ENCODE measurements at regions not wholly inside any gene's neighbourhood (a gene's known extent, or its start where the extent isn't known, plus 50 kb on each side); places are given as distances from the start of the nearest gene placed in this dataset.

- TF ChIP-seq EZH2 (IDR thresholded peaks at IDR 0.05) (no peak), FOXP2 (optimal IDR thresholded peaks at IDR 0.05; ENCODE audit: control extremely low read depth, extremely low read length, insufficient read depth) (no peak), POLR2AphosphoS5 (IDR thresholded peaks at IDR 0.05; ENCODE audit: borderline replicate concordance, low read depth, low read length) (no peak)
- Histone ChIP-seq H3K36me3 (ENCODE audit: insufficient read depth, low read length) (no peaks in the 10 kb centered on the region), H3K9ac (ENCODE audit: insufficient read length) (no peak overlapping the region), H3K27ac (no peak overlapping the region), H3K4me3 (no peak overlapping the region), H3K9me3 (ENCODE audit: low read depth, low read length) (no peaks in the 10 kb centered on the region)
- DNase-seq (ENCODE audit: low read depth, low spot score): no peak
Observed at GRCh38 chr10:3312403-3312940, 139.9 kb upstream of the PITRM1 start.

- Histone ChIP-seq H3K9ac (ENCODE audit: insufficient read length) (no peak overlapping the region), H3K36me3 (ENCODE audit: insufficient read depth, low read length) (no peaks in the 10 kb centered on the region), H3K9me3 (ENCODE audit: low read depth, low read length) (no peaks in the 10 kb centered on the region), H3K27ac (no peak overlapping the region), H3K4me3 (no peak overlapping the region)
- no peak for TF ChIP-seq EZH2 (IDR thresholded peaks at IDR 0.05)
- no peak for TF ChIP-seq FOXP2 (optimal IDR thresholded peaks at IDR 0.05; ENCODE audit: control extremely low read depth, extremely low read length, insufficient read depth)
- TF ChIP-seq POLR2AphosphoS5 (IDR thresholded peaks at IDR 0.05; ENCODE audit: borderline replicate concordance, low read depth, low read length): no peak
- no peak for DNase-seq (ENCODE audit: low read depth, low spot score)
Observed at GRCh38 chr10:3310016-3310784, 137.6 kb upstream of the PITRM1 start.

DNA sequence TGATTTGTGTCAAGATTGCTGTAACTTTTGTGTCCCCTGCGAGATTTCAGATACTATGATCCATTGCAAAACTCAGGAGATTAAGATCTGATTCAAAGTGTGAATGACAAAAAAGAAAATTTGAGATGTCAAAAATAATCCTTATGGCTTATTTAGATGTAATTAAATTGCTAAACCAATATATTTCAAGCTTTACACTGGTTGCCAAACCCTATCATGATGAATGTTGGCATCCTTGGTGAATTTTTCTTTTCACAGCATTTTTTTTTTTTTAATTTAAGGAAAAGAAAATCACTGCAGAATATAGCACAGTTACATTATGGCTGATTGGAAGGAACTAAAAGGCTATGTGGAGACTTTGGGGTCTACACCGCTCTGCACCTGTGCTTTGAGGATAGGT is 133.5 kb upstream of the PITRM1 start:
- TF ChIP-seq EZH2 (IDR thresholded peaks at IDR 0.05) (no peak), FOXP2 (optimal IDR thresholded peaks at IDR 0.05; ENCODE audit: control extremely low read depth, extremely low read length, insufficient read depth) (no peak), POLR2AphosphoS5 (IDR thresholded peaks at IDR 0.05; ENCODE audit: borderline replicate concordance, low read depth, low read length) (no peak)

DNA sequence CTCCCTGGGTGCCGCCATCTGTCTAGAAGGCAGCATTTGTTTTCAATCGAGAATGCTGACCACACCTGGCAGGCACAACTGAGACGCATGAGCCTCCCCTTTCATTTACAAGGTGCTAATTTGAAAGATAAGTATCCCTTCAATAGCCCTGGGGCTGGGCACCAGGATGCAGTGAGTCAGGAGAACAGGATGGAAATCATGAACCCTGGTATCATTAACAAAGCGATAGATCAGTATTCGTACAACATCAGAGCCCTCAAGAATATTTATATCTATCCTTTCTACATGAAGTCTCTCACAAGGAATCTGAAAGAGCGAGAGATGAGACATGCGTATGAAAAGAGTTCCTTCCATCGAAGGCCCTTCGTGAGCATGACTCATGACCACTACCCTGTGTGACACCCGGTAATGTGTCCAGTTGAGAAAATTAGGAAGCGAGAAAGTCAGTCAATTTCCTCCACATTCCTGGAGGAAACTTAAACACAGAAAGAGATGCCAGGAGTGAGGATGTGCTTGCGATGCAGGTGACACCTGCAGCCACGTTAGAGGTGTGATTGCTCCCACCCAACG is 123.1 kb upstream of the PITRM1 start:
- Histone ChIP-seq H3K4me3 (no peak overlapping the region), H3K9me3 (ENCODE audit: low read depth, low read length) (no peaks in the 10 kb centered on the region), H3K36me3 (ENCODE audit: insufficient read depth, low read length) (no peaks in the 10 kb centered on the region), H3K9ac (ENCODE audit: insufficient read length) (no peak overlapping the region), H3K27ac (no peak overlapping the region)
- TF ChIP-seq FOXP2 (optimal IDR thresholded peaks at IDR 0.05; ENCODE audit: control extremely low read depth, extremely low read length, insufficient read depth): no peak
- TF ChIP-seq POLR2AphosphoS5 (IDR thresholded peaks at IDR 0.05; ENCODE audit: borderline replicate concordance, low read depth, low read length): no peak
- no peak for TF ChIP-seq EZH2 (IDR thresholded peaks at IDR 0.05)
- no peak for DNase-seq (ENCODE audit: low read depth, low spot score)

More for the DNA sequence above, 133.5 kb upstream of the PITRM1 start:
- Histone ChIP-seq H3K36me3 (ENCODE audit: insufficient read depth, low read length) (no peaks in the 10 kb centered on the region), H3K27ac (no peak overlapping the region), H3K9me3 (ENCODE audit: low read depth, low read length) (no peaks in the 10 kb centered on the region), H3K9ac (ENCODE audit: insufficient read length) (no peak overlapping the region), H3K4me3 (no peak overlapping the region)
- no peak for DNase-seq (ENCODE audit: low read depth, low spot score)

- no peak for DNase-seq (ENCODE audit: low read depth, low spot score)
- TF ChIP-seq FOXP2 (optimal IDR thresholded peaks at IDR 0.05; ENCODE audit: control extremely low read depth, extremely low read length, insufficient read depth): no peak
- no peak for TF ChIP-seq EZH2 (IDR thresholded peaks at IDR 0.05)
- no peak for TF ChIP-seq POLR2AphosphoS5 (IDR thresholded peaks at IDR 0.05; ENCODE audit: borderline replicate concordance, low read depth, low read length)
- no peaks in the 10 kb centered on the region for H3K36me3 ChIP-seq (ENCODE audit: insufficient read depth, low read length)
- H3K4me3 ChIP-seq: no peak overlapping the region
- no peaks in the 10 kb centered on the region for H3K9me3 ChIP-seq (ENCODE audit: low read depth, low read length)
- no peak overlapping the region for H3K27ac ChIP-seq
- no peak overlapping the region for H3K9ac ChIP-seq (ENCODE audit: insufficient read length)
Observed at GRCh38 chr10:3294919-3295581, 122.5 kb upstream of the PITRM1 start.

DNA sequence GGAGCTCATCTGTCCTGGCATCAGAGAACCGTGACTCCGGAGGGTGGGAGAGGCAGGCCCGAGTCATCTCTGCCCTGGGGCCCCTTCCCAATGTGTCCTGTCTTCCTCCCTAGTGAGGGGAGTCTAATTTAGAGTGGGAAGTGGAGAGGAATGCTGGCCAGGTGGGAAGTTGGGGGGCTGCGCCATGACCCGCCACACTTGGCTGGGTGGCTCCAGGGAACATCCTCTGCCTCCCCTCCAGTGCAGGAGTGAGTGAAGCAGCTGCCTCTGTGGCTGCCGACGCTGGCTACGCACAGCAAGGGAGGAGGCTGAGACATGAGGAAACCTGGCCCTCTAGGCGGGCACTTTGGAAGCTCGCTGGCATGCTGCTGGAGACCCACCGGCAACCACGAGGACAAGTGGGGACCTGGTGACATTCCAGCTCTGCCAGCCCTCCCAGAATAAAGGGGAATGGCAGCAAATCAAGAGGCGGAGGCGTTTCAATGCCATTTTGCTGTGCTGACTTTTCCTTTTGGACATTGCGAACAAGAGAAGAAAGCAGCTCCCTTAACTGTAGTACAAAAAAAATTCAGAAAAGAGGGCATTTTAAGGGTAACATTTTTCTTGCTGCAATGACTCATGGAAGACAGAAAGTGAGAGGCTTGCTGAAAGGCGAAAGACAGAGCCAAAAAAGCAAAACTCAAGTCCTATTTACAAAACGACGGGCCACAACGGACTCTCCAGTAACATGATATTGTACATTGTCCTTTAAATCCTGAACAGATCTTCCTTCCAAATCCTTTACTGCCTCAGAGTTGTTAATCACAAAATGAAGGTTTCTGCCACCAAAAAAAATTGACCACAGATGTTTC is 121.2 kb upstream of the PITRM1 start:
- DNase-seq (ENCODE audit: low read depth, low spot score): no peak
- no peak overlapping the region for H3K9ac ChIP-seq (ENCODE audit: insufficient read length)
- no peaks in the 10 kb centered on the region for H3K9me3 ChIP-seq (ENCODE audit: low read depth, low read length)
- no peaks in the 10 kb centered on the region for H3K36me3 ChIP-seq (ENCODE audit: insufficient read depth, low read length)
- no peak for TF ChIP-seq POLR2AphosphoS5 (IDR thresholded peaks at IDR 0.05; ENCODE audit: borderline replicate concordance, low read depth, low read length)
- TF ChIP-seq EZH2 (IDR thresholded peaks at IDR 0.05): no peak
- TF ChIP-seq FOXP2 (optimal IDR thresholded peaks at IDR 0.05; ENCODE audit: control extremely low read depth, extremely low read length, insufficient read depth): no peak
- H3K4me3 ChIP-seq: no peak overlapping the region
- H3K27ac ChIP-seq: no peak overlapping the region

GRCh38 chr10:3292636-3293035 is 120.1 kb upstream of the PITRM1 start:
- TF ChIP-seq EZH2 (IDR thresholded peaks at IDR 0.05) (no peak), FOXP2 (optimal IDR thresholded peaks at IDR 0.05; ENCODE audit: control extremely low read depth, extremely low read length, insufficient read depth) (no peak), POLR2AphosphoS5 (IDR thresholded peaks at IDR 0.05; ENCODE audit: borderline replicate concordance, low read depth, low read length) (no peak)
- H3K27ac ChIP-seq: no peak overlapping the region
- H3K9ac ChIP-seq (ENCODE audit: insufficient read length): no peak overlapping the region
- H3K36me3 ChIP-seq (ENCODE audit: insufficient read depth, low read length): no peaks in the 10 kb centered on the region
- no peaks in the 10 kb centered on the region for H3K9me3 ChIP-seq (ENCODE audit: low read depth, low read length)
- DNase-seq (ENCODE audit: low read depth, low spot score): no peak
- H3K4me3 ChIP-seq: no peak overlapping the region
